Fibroblast of villous mesenchyme (primary cell): ENCODE measurements at regions not wholly inside any gene's neighbourhood (a gene's known extent, or its start where the extent isn't known, plus 50 kb on each side); places are given as distances from the start of the nearest gene placed in this dataset.

ENCODE experiments used
- DNase-seq: peaks from one replicate; pipeline ENCODE4 v3.0.0-alpha.2; 2010; ENCODE audit warnings: low read depth
- H3K4me3 ChIP-seq: 2 replicates; pipeline ENCODE4 v1.5.1; 2011; ENCODE audit warnings: low read depth, mild to moderate bottlenecking, low read length
- TF ChIP-seq, protein P1 (sequence below): IDR thresholded peaks from 2 replicates; pipeline ENCODE4 v1.5.1; 2012; ENCODE audit warnings: low read depth, mild to moderate bottlenecking, low read length; ENCODE audit not compliant: insufficient read depth

DNA sequence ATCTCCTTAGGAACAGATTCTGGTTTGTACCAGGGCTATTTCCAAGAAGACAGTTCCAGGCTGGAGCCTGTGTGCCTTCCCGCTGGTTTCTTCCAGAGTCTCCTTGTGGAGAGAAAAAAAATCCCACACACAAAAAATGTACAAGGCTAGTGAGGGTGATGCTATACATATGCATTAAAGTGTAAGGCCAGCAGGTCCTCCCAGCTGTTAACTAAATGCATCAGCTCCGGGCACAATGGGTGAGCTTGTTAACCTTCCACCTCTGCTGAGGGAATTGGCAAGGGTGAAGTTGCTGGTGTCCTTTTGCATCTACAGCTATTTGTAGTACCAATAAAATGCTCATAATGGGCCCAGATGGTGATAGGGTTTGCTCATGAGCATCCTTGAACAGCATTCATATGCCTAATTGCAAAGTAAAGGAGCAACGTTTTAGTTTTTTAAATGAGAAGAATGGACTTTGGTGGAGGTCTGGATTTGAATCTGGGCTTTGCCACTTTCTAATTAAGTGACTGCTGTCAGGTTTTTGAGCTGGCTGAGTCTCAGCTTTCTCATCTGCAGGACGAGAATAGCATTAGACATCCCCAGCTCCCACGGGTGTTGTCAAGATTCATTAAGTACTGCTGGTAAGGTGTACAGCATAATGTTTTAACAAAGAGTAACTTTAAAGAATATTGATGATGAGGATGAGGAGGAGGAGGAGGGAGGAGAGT, 361.8 kb downstream of the QKI start:
- no peak for DNase-seq
- TF ChIP-seq, protein P1, sequence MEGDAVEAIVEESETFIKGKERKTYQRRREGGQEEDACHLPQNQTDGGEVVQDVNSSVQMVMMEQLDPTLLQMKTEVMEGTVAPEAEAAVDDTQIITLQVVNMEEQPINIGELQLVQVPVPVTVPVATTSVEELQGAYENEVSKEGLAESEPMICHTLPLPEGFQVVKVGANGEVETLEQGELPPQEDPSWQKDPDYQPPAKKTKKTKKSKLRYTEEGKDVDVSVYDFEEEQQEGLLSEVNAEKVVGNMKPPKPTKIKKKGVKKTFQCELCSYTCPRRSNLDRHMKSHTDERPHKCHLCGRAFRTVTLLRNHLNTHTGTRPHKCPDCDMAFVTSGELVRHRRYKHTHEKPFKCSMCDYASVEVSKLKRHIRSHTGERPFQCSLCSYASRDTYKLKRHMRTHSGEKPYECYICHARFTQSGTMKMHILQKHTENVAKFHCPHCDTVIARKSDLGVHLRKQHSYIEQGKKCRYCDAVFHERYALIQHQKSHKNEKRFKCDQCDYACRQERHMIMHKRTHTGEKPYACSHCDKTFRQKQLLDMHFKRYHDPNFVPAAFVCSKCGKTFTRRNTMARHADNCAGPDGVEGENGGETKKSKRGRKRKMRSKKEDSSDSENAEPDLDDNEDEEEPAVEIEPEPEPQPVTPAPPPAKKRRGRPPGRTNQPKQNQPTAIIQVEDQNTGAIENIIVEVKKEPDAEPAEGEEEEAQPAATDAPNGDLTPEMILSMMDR, result no peak
- no peak overlapping the region for H3K4me3 ChIP-seq

DNA sequence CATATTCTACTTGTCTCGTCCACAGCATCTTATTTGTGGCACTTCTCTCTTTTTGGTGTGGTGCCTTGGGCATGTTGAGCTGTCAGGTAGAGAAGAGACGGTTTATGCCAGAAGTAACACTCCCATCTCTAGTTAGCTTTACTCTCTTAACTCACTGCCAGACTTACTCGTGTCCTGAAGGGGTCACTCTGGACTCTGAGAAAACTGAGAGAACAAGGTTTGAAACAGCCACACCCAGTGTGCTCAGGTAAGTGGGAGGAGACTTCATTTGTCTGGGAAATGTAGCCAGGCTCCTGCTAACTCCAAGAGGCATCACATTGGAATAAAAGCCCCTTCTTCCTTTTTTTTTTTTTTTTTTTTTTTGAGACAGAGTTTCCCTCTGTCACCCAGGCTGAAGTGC, 360.8 kb downstream of the QKI start:
- H3K4me3 ChIP-seq, result no peak overlapping the region
- TF ChIP-seq, protein P1, result no peak
- DNase-seq, result no peak

DNA sequence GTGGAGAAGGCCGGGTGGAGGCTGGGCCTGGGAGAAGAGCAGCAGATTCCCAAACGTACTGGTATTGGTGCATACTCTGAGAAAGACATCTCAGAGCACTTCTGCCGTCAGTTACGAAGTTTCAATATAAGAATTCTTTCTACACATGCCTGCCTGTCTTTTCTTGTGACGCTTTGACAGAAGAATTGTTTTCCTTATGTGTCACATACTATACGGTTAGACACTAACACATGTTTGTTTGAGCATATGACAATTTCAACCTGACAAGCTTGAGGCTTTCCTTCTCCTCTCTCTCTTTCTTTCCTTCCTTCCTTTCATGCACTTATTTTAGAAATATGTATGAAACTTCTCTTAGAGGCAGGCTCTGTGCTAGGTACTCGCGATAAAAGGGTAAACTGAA, 360.0 kb downstream of the QKI start:
- no peak for DNase-seq
- TF ChIP-seq, protein P1, result no peak
- H3K4me3 ChIP-seq, result no peak overlapping the region

DNA sequence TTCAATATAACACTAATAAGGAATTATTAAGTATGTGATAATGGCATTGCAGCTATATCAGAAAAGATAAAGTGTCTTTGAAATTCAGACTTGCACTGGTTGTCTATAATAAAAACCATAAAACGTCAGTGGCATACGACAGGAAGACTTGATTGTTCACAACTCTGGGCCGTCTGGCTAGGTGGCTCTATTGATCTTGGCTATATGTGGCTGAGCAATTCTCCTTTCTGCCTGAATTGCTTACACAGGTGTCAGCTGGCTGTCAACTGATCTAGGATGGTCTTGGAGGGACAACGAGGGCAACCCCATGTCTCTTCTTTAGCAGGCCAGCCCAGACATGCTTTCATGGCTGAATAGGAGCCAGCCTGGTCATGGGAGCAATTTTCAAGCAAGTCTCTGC, 359.1 kb downstream of the QKI start:
- TF ChIP-seq, protein P1, result no peak
- no peak for DNase-seq

DNA sequence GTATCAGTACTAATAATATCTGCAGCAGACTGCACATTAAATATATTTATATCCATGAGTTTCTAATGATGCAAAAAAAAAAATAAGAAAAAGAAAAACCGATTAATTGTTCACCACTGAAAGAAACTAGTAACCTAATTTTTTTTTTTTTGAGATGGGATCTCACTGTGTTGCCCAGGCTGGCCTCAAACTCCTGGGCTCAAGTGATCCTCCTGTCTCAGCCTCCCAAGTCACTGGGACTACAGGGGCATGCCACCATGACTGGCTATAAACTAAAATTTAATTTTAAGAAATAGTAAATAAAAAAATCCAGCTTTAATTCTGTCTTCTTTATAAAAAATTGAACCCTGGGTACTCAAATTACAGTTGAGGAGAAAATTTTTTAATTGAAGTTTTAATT, 358.2 kb downstream of the QKI start:
- H3K4me3 ChIP-seq, result no peak overlapping the region
- DNase-seq, result no peak
- TF ChIP-seq, protein P1, result no peak

More for the DNA sequence above, 359.1 kb downstream of the QKI start:
- no peak overlapping the region for H3K4me3 ChIP-seq

DNA sequence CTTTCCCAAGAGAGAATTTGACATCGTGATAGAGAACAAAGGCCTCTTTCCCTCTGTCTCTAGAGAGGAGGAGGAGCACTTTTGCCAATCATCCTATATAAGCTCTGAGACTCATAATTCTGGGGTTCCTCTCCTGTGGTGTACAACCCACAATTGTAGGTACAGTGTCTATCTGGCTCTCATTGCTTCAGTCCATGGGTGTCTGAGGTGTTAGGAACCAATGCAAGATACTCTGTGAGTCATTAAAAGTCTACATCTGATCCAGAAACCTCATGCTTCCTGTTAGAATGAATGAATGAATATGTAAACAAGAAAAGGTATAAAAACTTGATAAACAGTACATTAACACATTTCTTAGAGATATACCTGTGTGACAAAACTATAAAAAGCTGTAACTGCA, 356.7 kb downstream of the QKI start:
- TF ChIP-seq, protein P1, result no peak
- no peak overlapping the region for H3K4me3 ChIP-seq
- DNase-seq, result no peak

DNA sequence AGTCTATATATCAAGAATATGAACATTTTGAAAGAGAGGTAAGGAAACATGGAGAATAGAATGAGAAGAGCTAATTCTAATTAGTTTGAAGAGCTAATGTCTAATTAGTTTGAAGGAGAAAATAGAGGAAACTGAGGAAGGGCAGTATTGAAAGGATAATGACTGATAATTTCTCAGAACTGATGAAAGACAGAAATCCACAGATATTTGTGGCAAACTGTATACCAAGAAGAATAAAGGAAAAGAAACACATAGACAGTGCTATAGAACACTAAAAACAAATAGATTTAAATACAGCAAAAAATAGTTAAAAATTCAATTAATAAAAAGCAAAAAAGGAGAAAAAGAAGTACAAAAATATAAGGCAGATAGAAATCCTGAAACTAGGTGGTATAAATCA, 354.4 kb downstream of the QKI start:
- H3K4me3 ChIP-seq, result no peak overlapping the region
- no peak for DNase-seq
- TF ChIP-seq, protein P1, result no peak
